Stimulated activated CD4-positive, alpha-beta T cell treated with anti-CD3 and anti-CD28 coated beads, Interleukin-1b, Interleukin-23, amount 100 ng/mL, for 48 hours (primary cell): ENCODE measurements at regions not wholly inside any gene's neighbourhood (a gene's known extent, or its start where the extent isn't known, plus 50 kb on each side); places are given as distances from the start of the nearest gene placed in this dataset.
"Not testable (repeated sequence)": the region's sequence is repeated elsewhere in the genome, so short reads cannot be mapped to it uniquely, and the experiment has no call there.

Experiments
- DNase-seq: peaks from one replicate; pipeline ENCODE4 v3.0.0-alpha.2; 2020

GRCh38 chr3:139202226-139202958 is 141.4 kb upstream of the MRPS22 start:
- DNase-seq = no peak

- DNase-seq = no peak
Observed at GRCh38 chr3:139202959-139203349, 140.9 kb upstream of the MRPS22 start.

GRCh38 chr3:139203752-139204151 is 140.1 kb upstream of the MRPS22 start:
- DNase-seq = no peak

GRCh38 chr3:139204728-139205127 is 139.1 kb upstream of the MRPS22 start:
- DNase-seq = no peak

- no peak for DNase-seq
Observed at GRCh38 chr3:139213936-139214335, 129.9 kb upstream of the MRPS22 start.

- DNase-seq = no peak
Observed at GRCh38 chr3:139216958-139217357, 126.9 kb upstream of the MRPS22 start.

- no peak for DNase-seq
Observed at GRCh38 chr3:139217633-139218032, 126.2 kb upstream of the MRPS22 start.

- no peak for DNase-seq
Observed at GRCh38 chr3:139218046-139218445, 125.8 kb upstream of the MRPS22 start.

GRCh38 chr3:139219463-139219862 is 124.4 kb upstream of the MRPS22 start:
- no peak for DNase-seq

GRCh38 chr3:139222100-139222657 is 121.6 kb upstream of the MRPS22 start:
- no peak for DNase-seq

GRCh38 chr3:139225548-139225947 is 118.3 kb upstream of the MRPS22 start:
- DNase-seq = no peak

- no peak for DNase-seq
Observed at GRCh38 chr3:139226731-139227130, 117.1 kb upstream of the MRPS22 start.

GRCh38 chr3:139227165-139227564 is 116.7 kb upstream of the MRPS22 start:
- DNase-seq = no peak

- no peak for DNase-seq
Observed at GRCh38 chr3:139227827-139228226, 116.0 kb upstream of the MRPS22 start.

- DNase-seq = no peak
Observed at GRCh38 chr3:139230391-139230790, 113.4 kb upstream of the MRPS22 start.

- no peak for DNase-seq
Observed at GRCh38 chr3:139231555-139232281, 112.1 kb upstream of the MRPS22 start.

- not testable (repeated sequence) for DNase-seq
Observed at GRCh38 chr3:139232341-139232740, 111.5 kb upstream of the MRPS22 start.

- no peak for DNase-seq
Observed at GRCh38 chr3:139234491-139234890, 109.3 kb upstream of the MRPS22 start.

GRCh38 chr3:139235192-139235591 is 108.6 kb upstream of the MRPS22 start:
- DNase-seq = no peak

GRCh38 chr3:139236336-139236735 is 107.5 kb upstream of the MRPS22 start:
- no peak for DNase-seq

- DNase-seq = no peak
Observed at GRCh38 chr3:139238281-139239030, 105.4 kb upstream of the MRPS22 start.

- no peak for DNase-seq
Observed at GRCh38 chr3:139239550-139239949, 104.3 kb upstream of the MRPS22 start.

GRCh38 chr3:139241783-139242182 is 102.0 kb upstream of the MRPS22 start:
- DNase-seq = no peak
